ENCODE measurements at regions not wholly inside any gene's neighbourhood (a gene's known extent, or its start where the extent isn't known, plus 50 kb on each side); places are given as distances from the start of the nearest gene placed in this dataset.

DNA sequence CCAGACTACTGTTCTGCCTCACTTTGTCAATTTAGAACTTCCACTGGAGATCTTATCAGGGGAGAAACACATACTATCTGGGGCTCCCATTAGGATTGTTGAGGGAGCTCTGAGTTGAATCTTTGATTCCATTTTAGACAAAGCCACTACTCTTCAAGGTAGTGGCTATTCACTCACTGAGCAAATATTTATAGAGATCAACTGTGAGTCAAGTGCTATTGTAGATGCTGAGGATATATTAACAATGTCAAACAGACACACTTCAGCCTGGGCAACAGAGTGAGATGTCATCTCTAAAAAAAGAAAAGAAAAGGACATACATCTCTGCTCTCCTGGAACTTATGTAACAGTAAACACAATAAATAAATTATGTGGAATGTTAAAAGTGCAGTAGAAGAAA is 315.3 kb downstream of the PTEN start:
- DNase-seq: no peak

DNA sequence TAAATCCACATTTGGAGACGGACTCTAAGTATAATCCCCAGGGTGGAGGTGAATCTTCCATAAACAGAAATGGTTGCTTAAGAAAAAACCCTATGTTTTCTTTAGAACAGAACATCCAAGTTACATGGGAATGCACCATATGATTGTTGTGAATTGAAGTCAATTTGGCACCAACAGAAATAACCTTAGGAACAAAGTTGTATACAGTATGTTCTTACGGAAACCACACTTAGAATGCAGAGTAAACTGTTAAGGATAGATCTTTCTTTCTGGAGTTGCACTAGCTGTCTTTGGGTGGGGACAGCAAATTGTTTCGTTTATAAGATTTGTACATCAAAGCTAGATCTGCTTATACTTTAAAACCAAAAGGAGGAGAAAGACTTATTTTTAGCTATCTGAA is 316.4 kb downstream of the PTEN start:
- no peak for DNase-seq

DNA sequence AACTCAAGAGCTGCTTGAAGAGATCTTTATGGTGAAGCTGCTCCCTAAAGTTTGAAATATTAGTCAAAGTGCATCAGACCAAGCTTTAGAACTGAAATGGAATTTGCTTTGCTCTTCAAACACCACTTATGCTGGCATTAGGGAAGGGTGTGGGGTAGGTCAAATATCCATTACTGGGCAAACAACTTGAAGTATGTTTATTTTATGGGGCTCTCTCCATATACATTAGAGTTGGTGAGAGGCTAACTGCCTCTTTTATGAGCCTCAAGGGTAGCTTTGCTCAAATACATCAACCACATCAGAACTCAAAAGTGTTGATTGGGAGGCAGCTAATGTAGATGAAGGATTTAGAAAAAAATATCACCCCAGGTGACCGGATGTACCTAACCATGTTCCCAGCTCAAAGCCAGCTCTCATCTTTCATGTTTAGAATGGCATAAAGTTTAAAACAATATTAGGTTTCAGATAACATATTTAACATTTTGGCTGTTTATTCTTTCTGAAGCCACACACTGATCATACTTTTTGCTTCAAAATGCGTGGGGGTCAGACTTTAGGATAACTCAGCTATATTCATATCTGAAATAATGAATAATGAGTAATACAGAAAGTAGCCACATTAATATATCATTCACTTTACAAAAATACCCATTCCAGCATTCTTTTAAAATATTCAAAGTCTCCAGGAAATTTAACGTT is 318.6 kb downstream of the PTEN start:
- DNase-seq: no peak

DNA sequence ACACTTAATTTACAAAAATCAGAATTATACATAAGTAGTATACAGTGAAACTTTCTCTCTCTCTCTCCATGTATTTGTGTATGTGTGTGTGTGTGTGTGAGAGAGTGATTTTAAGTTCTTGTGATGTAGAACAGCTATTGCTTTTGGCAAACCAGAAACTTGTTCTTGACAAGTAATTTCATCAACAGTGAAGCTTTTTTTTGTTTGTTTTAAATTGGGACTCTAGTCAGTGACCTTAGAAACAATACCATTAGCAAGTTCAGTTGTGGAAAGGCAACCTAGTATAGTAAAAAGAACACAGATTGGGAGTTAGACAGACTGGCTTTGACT is 319.1 kb downstream of the PTEN start:
- DNase-seq: no peak

DNA sequence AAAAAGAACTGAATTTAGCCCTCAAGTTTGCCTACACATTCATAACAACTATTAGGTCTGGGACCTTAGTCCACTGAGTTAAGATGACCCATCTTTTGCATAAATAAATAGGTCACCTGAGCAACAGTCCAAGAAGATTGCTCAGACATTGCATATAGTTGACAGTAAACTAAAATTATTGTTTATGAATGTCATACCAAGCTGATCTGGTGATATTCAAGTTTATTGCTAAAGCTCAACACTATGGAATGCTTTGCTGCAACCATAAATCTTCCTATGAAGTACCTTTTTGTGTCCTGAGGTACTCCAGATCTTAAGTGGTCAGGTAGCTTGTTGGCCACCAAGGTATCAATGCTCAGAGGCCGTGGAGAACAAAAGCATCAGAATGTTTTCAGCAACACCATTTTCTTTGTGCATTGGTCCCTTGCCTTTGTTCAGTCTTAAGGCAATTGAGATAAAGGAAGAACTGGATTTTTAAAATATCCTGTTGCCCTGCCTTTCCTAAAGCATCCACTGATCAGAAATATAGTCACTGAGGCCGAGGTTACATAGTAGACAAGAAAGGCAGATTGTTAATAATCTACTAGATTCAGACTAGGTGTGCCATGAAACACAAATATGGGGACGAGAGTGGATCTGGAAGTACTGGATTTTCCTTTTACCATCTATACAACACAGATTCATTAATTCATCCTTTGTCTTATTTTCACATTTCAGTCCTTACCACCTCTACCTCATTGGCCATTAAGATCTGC is 321.3 kb downstream of the PTEN start:
- DNase-seq: no peak

DNA sequence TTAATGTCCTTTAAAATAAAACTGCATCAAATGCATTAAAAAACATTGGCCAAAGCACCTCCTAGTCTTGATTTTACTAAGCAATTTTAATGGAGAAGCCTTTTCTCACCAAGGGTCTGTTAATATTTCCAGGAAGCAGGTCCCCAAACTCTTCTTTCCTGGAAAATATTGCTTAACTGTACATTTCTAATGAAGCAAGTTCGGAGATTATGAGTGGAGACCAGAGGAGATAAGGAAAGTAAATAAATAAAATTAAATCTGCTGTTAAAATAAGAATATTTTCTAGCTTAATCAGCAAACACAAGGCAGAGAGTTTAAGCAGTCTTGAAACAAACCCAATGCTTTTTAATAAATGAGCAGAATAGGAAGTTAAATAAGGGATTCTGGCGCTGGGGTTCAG is 322.4 kb downstream of the PTEN start:
- no peak for DNase-seq

DNA sequence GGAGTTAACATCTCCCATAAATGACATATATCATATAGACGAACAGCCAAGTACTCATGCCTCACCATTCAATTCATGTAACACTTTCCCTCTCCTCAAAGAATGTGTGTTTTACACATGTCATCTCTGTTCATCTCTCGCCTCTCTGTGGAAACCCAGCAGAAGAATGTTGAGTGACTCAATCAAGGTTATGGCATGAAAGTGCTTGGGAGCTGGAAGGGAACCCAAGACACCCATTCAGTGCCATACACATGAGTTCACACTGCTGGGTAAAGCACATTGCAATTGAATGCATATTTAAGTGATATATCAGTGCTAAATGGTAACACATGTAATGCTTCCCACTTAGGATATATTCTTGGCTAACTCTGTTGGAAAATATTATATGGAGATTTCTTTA is 322.9 kb downstream of the PTEN start:
- no peak for DNase-seq

DNA sequence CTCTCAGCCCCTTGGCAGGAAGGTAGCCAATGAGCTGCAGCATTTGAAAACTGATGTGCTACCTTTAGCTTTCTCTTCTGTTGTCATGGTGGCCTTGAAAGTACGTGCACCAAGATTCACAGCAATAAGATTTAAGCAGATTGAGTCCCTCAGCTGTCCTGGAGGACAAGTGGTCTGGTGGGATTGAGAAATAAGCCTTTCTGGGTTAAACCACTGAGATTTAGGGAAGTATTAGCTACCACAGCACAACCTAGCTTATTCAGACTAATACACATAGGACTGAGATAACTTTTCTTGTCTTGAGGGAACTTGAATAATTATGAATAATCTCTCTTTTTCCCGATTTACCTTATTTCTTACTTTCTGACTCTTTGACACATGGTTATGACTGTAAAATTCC is 324.0 kb downstream of the PTEN start:
- DNase-seq: no peak

DNA sequence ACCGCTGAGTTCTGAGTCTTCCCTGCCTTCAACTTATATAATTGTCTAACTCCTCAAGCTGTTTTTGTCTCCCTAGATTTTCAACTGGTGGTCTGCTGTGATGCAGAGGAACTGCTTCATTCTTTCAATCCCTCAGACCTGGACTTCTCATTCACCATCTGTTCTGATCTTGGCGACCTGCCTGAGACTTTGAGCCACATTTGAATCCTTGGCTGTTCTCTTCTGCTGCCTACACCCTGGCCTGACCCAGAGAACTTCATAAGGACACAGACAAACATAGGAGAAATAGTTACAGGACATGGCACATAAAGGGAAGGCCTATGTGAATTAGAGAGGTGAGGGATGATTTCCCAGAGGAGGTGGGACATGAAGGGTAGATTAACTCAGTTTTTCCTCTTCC is 326.7 kb downstream of the PTEN start:
- DNase-seq: no peak

DNA sequence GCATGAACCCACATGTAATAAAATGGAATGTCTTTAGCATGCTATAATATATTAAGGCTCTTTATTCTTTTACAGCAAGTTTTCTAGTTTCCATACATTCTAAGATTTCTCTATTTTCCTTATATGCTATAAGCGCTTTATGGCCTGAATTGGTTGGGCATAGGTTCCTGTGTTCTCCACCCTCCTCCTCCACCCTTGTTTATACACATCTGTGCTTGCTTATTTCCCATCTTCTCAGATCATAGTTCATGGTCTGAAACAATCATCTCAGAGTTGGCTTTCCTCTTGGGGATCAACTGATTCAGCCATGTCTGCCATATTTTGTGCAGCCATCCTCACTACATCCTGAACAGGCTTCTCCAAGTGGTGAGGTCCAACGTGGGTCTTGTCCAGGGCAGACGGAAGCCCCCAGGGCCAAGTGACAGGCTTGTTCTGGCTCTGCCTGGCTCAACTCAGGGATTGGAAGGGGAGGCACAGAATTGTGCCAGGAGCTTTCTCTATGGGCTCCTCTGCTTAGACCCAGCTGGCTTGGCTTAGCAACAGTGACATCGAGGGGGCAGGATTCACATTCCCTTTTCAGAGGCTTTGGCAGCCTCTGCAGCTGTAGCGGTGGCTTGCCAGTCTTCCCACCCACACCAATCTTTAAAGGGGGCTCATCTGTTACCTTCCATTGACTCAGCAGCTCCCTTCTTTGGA is 327.3 kb downstream of the PTEN start:
- DNase-seq: no peak

DNA sequence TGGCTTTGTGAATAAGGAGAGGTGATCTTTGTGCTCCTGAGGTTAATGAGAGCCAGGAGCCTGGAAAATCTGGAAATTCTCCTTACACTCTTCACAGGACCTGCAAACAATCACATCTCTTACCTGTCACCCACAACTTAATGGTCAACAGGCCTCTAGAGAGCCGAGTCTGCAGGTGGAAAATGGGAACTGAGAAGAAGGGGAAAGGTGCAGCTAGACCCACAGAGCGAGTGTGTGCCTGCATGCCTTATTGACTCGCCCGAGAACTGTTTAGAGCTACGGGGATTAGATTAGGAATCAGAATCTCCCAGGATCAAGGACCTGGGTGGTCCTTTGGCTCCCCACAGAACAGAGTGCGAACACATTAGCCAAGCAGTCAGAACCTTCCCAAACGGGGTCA is 329.6 kb downstream of the PTEN start:
- DNase-seq: no peak

DNA sequence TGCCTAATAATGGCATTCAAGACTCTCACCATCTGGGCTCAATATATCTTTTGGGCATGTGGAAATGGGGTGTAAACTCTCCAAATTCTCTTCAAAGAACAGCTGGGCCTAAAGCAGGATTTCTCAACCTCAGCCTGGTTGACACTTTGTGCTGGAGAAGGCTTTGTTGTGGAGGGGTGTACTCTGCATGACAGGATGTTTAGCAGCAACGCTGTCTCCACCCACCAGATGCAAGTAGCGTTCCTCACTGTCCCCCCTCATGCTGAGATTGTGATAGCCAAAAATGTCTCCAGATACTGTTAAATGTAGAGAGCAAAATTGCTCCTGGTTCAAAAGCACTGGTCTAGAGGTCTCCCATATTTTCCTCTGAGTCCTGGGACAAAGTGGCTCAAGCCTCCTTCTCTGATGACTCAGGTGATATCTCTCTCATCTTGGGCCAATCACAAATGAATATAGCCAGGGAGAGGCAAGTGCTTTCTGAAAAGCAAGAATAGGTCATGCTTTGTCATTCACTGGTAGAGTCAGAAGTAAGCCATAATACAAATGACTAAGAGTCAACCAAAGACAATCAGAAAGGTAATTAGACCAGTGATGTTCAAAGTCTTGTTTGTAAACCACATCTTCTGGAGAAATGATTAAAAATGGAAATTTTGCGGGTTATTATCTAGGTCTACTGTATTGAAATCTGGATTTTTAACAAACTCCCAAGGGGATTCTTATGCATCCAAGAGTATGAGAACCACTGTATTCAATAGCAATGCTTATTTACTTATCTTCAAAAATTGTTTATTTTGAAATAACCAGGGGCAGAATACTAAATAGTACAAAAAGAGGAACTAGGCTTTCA is 330.8 kb downstream of the PTEN start:
- no peak for DNase-seq

DNA sequence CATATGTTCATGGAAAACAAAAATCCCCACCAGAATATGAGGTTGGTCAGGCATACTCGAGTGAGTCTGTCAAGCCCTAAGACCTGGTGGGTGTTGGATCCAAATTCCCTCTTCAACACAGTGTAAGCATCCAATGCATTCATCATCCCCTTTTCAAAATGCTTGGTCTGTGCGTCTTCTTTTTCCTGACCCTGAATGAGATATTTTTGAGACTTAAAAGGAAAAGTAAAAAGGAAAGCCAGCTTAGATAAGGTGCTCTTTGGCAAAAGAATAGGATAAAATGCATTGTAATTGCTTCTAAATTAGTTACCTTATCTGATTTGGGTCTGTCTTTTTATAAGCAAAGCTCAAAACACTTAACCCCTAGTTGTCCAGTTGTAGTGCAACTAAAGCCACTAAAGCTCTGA is 331.5 kb downstream of the PTEN start:
- no peak for DNase-seq

DNA sequence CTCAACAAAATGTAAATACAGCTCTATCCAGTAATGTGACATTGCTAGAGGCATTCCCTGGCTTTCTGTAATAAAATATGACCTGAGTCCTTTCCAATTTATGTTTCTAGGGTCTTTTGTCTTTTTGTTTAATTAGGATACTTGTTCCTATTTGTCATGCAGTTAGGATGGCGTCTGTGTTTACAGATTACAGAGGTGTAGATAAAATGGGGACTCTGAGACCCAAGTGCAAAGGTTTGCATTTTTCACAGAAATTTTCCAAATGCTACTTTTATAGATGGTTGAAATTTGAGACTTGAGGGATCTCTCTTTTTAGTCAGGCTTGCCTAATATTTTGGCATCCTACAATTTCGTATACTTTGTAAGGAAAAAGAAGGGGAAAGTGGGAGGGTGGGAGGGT is 332.4 kb downstream of the PTEN start:
- DNase-seq: no peak

DNA sequence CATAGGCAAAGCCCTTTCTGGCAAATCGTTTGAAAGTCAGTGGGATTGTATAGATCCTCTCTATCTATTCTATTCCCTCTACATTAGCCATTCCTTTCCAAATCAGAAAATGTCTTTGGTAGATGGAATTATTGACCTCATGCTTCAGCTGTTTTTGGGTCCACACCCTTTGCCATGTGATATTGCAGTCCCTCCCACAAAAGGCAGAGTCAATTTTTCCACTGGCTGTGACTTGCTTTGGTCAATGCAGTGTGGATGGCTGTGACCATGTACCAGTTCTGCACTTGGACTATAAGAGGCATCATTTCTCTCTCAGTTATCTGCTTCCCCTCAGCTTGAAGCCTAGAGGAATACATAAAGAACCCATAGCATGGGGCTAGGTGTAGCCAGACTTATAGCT is 332.9 kb downstream of the PTEN start:
- no peak for DNase-seq

DNA sequence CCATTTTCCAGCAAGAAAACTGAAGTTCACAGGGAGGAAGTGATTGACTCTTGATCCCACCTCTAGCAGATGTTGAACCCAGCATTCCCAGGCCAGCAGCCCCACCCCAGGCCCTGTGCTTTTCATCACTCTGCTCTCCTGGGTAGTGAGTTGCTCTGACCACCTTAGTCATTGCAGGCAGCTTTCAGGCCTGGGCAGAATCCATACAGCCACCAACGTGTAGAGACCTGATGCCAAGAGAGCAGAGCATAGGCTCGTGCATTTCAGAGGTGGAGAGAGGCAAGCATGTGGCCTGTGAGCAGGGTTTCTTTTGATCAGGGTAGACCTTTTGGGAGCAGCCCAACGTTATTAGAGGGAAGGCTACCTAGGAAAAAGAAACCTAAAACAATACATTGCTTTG is 334.6 kb downstream of the PTEN start:
- DNase-seq: no peak

DNA sequence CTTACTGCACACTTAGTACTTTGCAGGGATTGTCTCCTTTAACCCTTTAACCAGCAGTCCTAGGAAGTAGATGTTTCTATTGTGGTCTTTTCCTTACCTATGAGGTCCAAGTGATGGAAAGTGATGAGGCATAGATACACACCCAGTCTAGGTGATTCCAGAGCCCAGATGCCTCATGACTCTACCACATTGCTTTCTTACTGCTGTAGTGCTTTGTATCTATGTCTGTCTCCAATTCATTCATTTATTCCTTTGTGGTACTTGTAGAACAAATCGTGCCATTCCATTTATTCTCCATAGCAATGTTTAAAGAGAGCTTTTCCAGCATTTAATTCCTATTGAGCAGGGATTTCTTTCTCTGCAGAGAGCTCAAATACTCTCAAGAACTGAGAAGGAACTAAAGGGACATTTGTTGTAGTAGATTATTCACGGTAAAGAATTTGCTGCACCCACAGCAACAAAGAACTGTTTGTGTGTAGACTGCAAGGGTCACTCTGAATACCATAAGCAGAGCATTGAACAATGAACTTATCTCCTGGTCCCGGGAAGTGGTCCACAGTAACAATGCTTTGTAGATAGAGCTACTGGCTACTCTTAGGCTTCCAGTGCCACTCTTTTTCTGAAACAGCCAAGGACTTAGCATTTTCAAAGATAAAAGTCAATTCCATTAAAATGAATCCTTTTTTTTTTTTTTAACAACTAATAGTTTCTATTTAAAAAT is 337.0 kb downstream of the PTEN start:
- no peak for DNase-seq

DNA sequence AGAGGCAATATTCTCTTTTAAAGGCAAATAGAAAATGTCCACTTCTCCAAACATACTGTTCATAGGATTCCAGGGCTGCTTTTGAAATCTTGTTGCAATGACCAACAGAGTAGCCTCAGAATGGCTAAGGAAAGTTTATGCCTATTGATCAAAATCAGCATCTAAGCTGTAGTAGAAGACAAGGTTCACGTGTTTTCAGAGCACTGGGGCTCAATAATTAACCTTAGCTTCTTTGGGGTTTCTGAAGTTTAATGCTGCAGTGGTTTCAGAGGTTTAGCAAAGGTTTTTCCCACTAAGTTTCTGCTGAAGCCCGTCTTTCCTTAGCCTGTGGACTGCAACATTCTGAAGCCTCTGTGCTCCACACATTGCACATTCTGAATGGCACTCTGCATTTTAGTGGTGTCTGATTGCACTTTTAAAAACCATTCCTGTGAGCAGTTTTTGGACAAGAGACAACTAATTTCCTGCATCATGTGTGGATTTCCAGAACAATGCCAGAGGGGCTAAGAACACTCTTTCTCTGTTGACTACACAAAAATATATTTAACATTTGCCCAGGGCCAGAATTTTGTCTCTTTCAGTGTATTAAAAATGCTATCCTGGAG is 342.5 kb downstream of the PTEN start:
- no peak for DNase-seq

DNA sequence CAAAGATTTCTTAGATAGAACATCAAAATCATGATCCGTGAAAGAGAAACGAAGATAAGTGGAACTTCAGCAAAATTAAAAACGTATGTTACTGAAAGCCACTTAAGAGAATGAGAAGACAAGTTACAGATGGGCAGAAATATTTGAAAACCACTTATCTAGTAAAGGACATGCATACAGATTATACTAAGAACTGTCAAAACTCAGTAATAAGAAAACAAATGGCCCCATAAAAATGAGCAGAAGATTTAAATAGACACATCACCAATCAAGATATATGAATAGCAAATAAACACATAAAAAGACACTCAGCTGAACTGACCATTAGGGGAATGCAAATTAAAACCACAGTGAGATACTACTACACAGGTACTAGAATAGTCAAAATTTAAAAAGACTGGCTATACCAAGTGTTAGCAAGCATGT is 343.7 kb downstream of the PTEN start:
- DNase-seq: no peak

DNA sequence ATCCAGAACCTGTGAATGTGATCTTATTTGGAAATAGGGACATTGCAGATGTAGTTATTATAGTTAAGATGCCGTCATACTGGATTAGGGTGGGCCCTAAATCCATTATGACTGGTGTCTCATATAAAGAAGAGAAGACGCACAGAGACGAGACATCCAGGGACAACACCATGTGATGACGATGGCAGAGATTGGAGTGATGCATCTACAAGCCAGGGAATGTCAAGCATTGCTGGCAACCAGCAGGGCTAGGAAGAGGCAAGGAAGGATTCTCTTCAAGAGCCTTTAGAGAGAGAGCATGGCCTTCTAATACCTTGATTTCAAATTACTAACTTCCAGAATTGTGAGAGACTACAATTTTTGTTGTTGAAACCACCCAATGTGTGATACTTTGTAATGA is 345.8 kb downstream of the PTEN start:
- DNase-seq: no peak

DNA sequence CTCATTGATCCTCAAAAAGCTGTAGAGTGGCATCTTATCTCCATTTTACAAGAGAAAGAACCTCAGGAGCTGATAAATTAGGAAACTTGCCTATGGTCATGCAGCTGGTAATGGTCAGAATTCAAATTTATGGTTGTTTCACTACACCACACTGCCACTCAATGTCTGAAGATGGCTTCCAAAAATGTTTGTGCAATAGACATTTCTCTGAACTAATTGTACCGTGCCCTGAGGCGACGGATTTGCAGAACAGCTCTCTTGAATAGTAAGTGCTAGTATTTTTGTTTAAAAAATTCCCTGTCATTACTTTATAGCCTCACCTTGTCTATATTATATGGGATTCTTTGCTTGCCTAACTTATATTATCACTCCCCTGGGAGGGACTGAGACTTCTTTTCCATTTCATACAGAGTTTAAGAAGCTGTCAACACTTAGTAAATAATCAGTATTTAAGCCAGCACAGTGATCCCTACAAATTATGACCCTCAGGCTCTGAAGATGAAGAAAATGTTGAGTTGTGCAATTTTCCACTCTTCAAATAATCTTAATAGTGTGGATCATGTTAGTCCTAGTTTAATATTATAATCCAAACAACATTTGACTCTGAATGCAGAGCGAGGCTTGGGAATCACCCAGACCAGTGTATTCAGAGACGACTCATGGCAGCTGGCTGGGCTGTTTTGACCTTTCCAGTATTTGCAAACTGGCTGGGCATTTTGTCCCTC is 346.6 kb downstream of the PTEN start:
- DNase-seq: peak; percentile 49

DNA sequence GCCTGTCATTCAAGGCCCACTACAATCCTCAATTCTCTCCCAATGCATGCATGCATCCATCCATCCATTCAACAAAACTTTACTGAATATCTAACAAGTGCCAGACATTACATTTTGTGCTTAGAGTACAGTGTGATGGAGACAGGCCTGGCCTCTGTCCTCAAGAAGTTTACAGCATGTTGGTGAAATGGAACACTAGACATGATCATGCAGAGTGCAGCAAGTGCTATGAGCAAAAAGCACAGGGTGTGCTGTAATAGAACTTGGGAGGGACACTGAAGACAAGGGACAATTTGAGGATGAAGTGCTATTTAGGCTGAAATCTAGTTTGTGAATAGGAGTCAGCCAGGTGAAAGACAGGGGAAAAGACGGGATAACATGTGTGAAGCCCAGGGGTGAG is 347.8 kb downstream of the PTEN start:
- no peak for DNase-seq
